Adrenal gland (tissue), 9 donors: ENCODE measurements at regions not wholly inside any gene's neighbourhood (a gene's known extent, or its start where the extent isn't known, plus 50 kb on each side); places are given as distances from the start of the nearest gene placed in this dataset.

Experiments used
- DNase-seq, 7 donors: peaks; one replicate each; pipeline ENCODE4 v3.0.0-alpha.2; 2019 to 2020
- H3K27ac ChIP-seq, 5 donors: fragments of 200-600 bp; sonication (generic) in 4 of 5; 1 replicate in 3 of 5; 2 replicates in 2 of 5; pipeline versions ENCODE4 v1.5.1 to v1.8.0; 2016 to 2020; ENCODE audit warnings: mild to moderate bottlenecking in 1 of 5
- H3K27me3 ChIP-seq: fragments of 200-600 bp; 2 replicates; pipeline ENCODE4 v1.8.0; 2021
- H3K36me3 ChIP-seq, 2 donors: fragments of 200-600 bp; replicated peaks in 1 of 2; 1 replicate in 1 of 2; 2 replicates in 1 of 2; pipeline versions ENCODE4 v1.5.1 to v1.8.0; 2018 to 2022
- H3K4me1 ChIP-seq, 2 donors: fragments of 200-600 bp; replicated peaks in 1 of 2; 1 replicate in 1 of 2; 2 replicates in 1 of 2; pipeline versions ENCODE4 v1.5.1 to v1.8.0; 2018 to 2021
- H3K4me3 ChIP-seq, 4 donors: fragments of 200-600 bp; sonication (generic) in 3 of 4; one replicate each; pipeline ENCODE4 v1.5.1; 2016 to 2018
- H3K9me3 ChIP-seq, 3 donors: fragments of 200-600 bp; sonication (generic) in 1 of 3; replicated peaks in 1 of 3; 1 replicate in 2 of 3; 2 replicates in 1 of 3; pipeline versions ENCODE4 v1.5.1 to v1.8.0; 2016 to 2021
- POLR2A ChIP-seq, 2 donors: fragments of 450-650 bp; IDR thresholded peaks; one replicate each; pipeline ENCODE4 v1.6.1; 2017; ENCODE audit warnings: antibody characterized with exemption in 2 of 2, mild to moderate bottlenecking in 2 of 2, moderate library complexity in 1 of 2
- WGBS, 4 donors: extraction: QIAGEN DNeasy Blood & Tissue Kit in 2 of 4; methylation state at CpG; one replicate each; pipeline versions ENCODE4 v1.1.5 to v1.1.7; 2013 to 2017; 5-methylcytosine and 5-hydroxymethylcytosine counted together
- intact Hi-C, 2 donors: fragments of 100-400 bp; cut with DNase I; formaldehyde crosslinking; loops; one replicate each; pipeline versions ENCODE4 v1.14.1 to v1.15.0; 2022 to 2023
- TF ChIP-seq, protein P1 (sequence below), 6 experiments: fragments of 450-650 bp in 4 of 6; fragments of 200-600 bp in 2 of 6; sonication (generic) in 1 of 6; IDR thresholded peaks; 1 replicate in 5 of 6; 2 replicates in 1 of 6; pipeline versions ENCODE4 v1.5.1 to v1.8.0; 2016 to 2021; ENCODE audit warnings: antibody characterized with exemption in 6 of 6, mild to moderate bottlenecking in 2 of 6, moderate library complexity in 1 of 6
- donor health status: healthy with polysubstance abuse.
- donor health status: Bipolar disorder and iron deficiency.
- donor health status: DM: yes; HTN: yes; CAD: no.
- donor health status: DM: no; HTN: no; CAD: no.
- donor health status: DM: no; HTN: no; CAD: no.

DNA sequence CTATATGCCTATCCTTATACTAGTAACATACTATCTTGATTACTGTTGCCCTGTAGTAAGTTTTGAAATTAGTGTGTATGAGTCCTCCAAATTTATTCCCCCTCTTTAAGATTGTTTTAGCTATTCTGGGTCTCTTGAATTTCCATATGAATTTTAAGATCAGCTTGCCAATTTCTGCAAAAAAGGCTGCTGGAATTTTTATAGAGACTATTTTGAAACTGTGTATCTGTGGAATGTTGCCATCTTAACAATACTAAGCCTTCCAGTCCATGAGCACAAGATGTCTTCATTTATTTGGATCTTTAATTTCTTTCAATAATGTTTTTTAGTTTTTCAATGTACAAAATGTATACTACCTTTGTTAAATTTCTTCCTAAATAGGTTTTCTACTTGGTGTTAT lies 79.8 kb upstream of the ETV6 start:
- no peaks in the 10 kb centered on the region for H3K9me3 ChIP-seq
- no peaks in the 10 kb centered on the region for H3K36me3 ChIP-seq
- H3K27ac ChIP-seq, result no peak overlapping the region
- no peak overlapping the region for H3K4me3 ChIP-seq
- no peaks in the 10 kb centered on the region for H3K27me3 ChIP-seq
- TF ChIP-seq, protein P1, sequence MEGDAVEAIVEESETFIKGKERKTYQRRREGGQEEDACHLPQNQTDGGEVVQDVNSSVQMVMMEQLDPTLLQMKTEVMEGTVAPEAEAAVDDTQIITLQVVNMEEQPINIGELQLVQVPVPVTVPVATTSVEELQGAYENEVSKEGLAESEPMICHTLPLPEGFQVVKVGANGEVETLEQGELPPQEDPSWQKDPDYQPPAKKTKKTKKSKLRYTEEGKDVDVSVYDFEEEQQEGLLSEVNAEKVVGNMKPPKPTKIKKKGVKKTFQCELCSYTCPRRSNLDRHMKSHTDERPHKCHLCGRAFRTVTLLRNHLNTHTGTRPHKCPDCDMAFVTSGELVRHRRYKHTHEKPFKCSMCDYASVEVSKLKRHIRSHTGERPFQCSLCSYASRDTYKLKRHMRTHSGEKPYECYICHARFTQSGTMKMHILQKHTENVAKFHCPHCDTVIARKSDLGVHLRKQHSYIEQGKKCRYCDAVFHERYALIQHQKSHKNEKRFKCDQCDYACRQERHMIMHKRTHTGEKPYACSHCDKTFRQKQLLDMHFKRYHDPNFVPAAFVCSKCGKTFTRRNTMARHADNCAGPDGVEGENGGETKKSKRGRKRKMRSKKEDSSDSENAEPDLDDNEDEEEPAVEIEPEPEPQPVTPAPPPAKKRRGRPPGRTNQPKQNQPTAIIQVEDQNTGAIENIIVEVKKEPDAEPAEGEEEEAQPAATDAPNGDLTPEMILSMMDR (IDR thresholded peaks at IDR 0.05), result no peak
- no peak for TF ChIP-seq POLR2A (IDR thresholded peaks at IDR 0.05)
- intact Hi-C loops, result loop anchor here in 1 of 2 donors (10.0 kb wide), 1 partner anchor 755 kb away; no protein-coding TSS in a partner anchor
- H3K4me1 ChIP-seq, result no peaks in the 10 kb centered on the region
- DNase-seq, result no peak

DNA sequence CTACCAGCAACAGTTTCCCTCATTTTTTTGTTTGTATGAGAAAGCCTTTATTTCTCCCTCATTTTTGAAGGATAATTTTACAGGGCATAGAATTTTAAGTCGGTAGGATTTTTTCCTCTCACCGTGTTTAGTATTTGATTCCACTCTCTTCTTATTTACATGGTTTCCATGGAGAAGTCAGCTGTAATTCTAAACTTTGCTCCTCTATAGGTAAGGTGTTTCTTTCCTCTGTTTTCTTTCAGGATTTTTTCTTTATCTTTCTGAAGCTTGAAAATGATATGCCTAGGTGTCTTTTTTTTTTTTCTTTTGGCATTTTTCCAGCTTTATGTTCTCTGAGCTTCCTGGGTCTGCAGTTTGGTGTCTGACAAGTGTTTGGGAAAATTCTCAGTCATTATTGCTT lies 75.6 kb upstream of the ETV6 start:
- WGBS, 4 donors, result 94 to 96% (median 95%) methylated on average over 2 of the region's 2 CpGs
- intact Hi-C loops, result loop anchor here in 1 of 2 donors (10.0 kb wide), 1 partner anchor 751 kb away; no protein-coding TSS in a partner anchor
- TF ChIP-seq, protein P1 (IDR thresholded peaks at IDR 0.05), result no peak
- no peak for TF ChIP-seq POLR2A (IDR thresholded peaks at IDR 0.05)
- no peaks in the 10 kb centered on the region for H3K36me3 ChIP-seq
- H3K4me3 ChIP-seq, result no peak overlapping the region
- no peaks in the 10 kb centered on the region for H3K9me3 ChIP-seq
- no peak overlapping the region for H3K27ac ChIP-seq
- DNase-seq, result no peak
- no peaks in the 10 kb centered on the region for H3K27me3 ChIP-seq
- no peaks in the 10 kb centered on the region for H3K4me1 ChIP-seq

DNA sequence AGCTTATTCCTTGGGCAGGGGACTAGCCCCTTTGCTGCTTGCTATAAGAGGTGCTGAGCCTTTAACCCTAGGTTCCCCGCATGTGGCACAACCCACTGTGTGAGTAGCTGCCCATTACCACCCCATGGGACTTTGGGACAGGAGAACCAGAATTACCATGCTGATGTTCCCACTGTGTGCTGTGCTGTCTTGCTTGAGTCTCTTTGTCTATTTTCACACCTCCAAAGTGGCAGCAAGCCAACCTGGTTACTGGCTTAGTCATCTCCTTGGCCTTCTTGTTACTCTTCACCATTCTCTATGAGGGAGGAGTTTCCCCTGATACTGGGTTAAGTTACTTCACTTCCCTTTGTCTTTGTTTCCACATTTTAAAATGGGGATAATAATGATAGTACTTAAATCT lies 73.4 kb upstream of the ETV6 start:
- DNase-seq, result peak in 1 of 7 donors; percentile 12
- no peak overlapping the region for H3K4me3 ChIP-seq
- H3K9me3 ChIP-seq, result no peaks in the 10 kb centered on the region
- WGBS, 4 donors, result 87 to 96% (median 88%) methylated on average over 1 of the region's 1 CpG
- H3K4me1 ChIP-seq, result no peaks in the 10 kb centered on the region
- TF ChIP-seq, protein P1 (IDR thresholded peaks at IDR 0.05), result no peak
- TF ChIP-seq POLR2A (IDR thresholded peaks at IDR 0.05), result no peak
- H3K27ac ChIP-seq, result no peak overlapping the region
- no peaks in the 10 kb centered on the region for H3K27me3 ChIP-seq
- intact Hi-C loops, result loop anchor here in 1 of 2 donors (10.0 kb wide), 1 partner anchor 749 kb away; no protein-coding TSS in a partner anchor
- no peaks in the 10 kb centered on the region for H3K36me3 ChIP-seq

DNA sequence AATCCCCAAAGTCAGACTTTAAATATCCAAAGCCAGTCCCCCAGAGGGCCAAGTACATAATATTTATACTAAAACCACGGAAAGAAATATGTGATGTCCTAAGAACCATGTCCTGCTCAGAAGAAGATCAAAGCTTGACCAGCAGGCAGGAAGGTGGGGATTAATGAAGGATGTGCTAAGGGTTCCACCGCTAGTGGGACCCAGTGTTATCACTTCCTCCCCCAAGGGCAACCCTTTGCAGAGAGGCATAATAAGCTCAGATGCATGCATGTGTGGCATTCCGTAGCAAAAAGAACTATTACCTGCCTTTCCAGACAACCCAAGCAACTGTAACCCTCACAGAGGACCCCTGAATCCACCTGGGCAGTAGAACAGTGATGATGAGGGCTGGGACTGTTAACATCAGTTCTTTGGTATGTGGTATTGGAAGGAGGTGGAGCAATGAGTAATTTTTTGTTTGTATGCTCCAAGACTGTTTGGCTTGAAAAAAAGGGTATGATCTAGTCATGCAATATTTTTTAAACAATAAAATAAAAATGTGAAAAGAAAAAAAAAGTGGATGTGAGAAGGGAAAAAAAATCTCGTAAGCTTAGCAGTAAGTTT lies 71.7 kb upstream of the ETV6 start:
- H3K4me1 ChIP-seq, result peaks cover 0 to 4% of the 10 kb centered on the region in 2 donors
- WGBS, 4 donors, result 67 to 73% (median 70%) methylated on average over 4 of the region's 4 CpGs
- no peak overlapping the region for H3K4me3 ChIP-seq
- no peaks in the 10 kb centered on the region for H3K36me3 ChIP-seq
- no peak for DNase-seq
- no peaks in the 10 kb centered on the region for H3K27me3 ChIP-seq
- TF ChIP-seq, protein P1 (IDR thresholded peaks at IDR 0.05), result no peak
- no peak for TF ChIP-seq POLR2A (IDR thresholded peaks at IDR 0.05)
- H3K9me3 ChIP-seq, result no peaks in the 10 kb centered on the region
- H3K27ac ChIP-seq, result no peak overlapping the region
- intact Hi-C loops, result loop anchor here in 1 of 2 donors (10.0 kb wide), 1 partner anchor 747 kb away; no protein-coding TSS in a partner anchor
